ENCODE measurements at regions not wholly inside any gene's neighbourhood (a gene's known extent, or its start where the extent isn't known, plus 50 kb on each side); places are given as distances from the start of the nearest gene placed in this dataset.
"Not testable (repeated sequence)": the region's sequence is repeated elsewhere in the genome, so short reads cannot be mapped to it uniquely, and the experiment has no call there.

GRCh38 chrX:149420566-149420965, 84.5 kb downstream of the IDS start:
- H3K27me3 Mint-ChIP-seq; H3K4me1 Mint-ChIP-seq (ENCODE audit: low read depth in 2 of 2); DNase-seq; H3K36me3 Mint-ChIP-seq (ENCODE audit: insufficient read depth); H3K9me3 Mint-ChIP-seq; H3K4me3 Mint-ChIP-seq; H3K27ac Mint-ChIP-seq; ATAC-seq (replicated peaks): not testable (repeated sequence)

- Mint-ChIP-seq H3K4me1 (ENCODE audit: low read depth in 2 of 2) (no peaks in the 10 kb centered on the region), H3K9me3 (no peaks in the 10 kb centered on the region), H3K27me3 (peaks cover 0 to 5% of the 10 kb centered on the region in 2 donors), H3K27ac (no peak overlapping the region), H3K36me3 (ENCODE audit: insufficient read depth) (no peaks in the 10 kb centered on the region), H3K4me3 (no peak overlapping the region)
- ATAC-seq (replicated peaks) (no peak), DNase-seq (no peak)
Observed at GRCh38 chrX:149398027-149398426, 107.1 kb downstream of the IDS start.

GRCh38 chrX:149392921-149393320, 112.2 kb downstream of the IDS start:
- no peaks in the 10 kb centered on the region for H3K9me3 Mint-ChIP-seq
- no peaks in the 10 kb centered on the region for H3K36me3 Mint-ChIP-seq (ENCODE audit: insufficient read depth)
- no peaks in the 10 kb centered on the region for H3K27me3 Mint-ChIP-seq
- H3K4me3 Mint-ChIP-seq = no peak overlapping the region
- ATAC-seq (replicated peaks) = no peak
- DNase-seq = no peak
- H3K27ac Mint-ChIP-seq = no peak overlapping the region
- H3K4me1 Mint-ChIP-seq (ENCODE audit: low read depth in 2 of 2) = no peaks in the 10 kb centered on the region

- Mint-ChIP-seq H3K27ac (no peak overlapping the region), H3K27me3 (no peaks in the 10 kb centered on the region), H3K4me3 (no peak overlapping the region), H3K4me1 (ENCODE audit: low read depth in 2 of 2) (no peaks in the 10 kb centered on the region), H3K36me3 (ENCODE audit: insufficient read depth) (no peaks in the 10 kb centered on the region), H3K9me3 (no peaks in the 10 kb centered on the region)
- ATAC-seq (replicated peaks) (no peak), DNase-seq (no peak)
Observed at GRCh38 chrX:149383852-149384251, 121.3 kb downstream of the IDS start.

- no peaks in the 10 kb centered on the region for H3K9me3 Mint-ChIP-seq
Observed at GRCh38 chrX:149374751-149375150, 130.4 kb downstream of the IDS start.

GRCh38 chrX:149372866-149373265, 132.2 kb downstream of the IDS start:
- ATAC-seq (replicated peaks) (no peak), DNase-seq (no peak)
- Mint-ChIP-seq H3K4me3 (no peak overlapping the region), H3K27me3 (peaks cover 3 to 9% of the 10 kb centered on the region in 2 donors), H3K36me3 (ENCODE audit: insufficient read depth) (peaks cover 3% of the 10 kb centered on the region), H3K4me1 (ENCODE audit: low read depth in 2 of 2) (no peaks in the 10 kb centered on the region), H3K9me3 (no peaks in the 10 kb centered on the region), H3K27ac (no peak overlapping the region)

More at GRCh38 chrX:149374751-149375150, 130.4 kb downstream of the IDS start:
- no peak for ATAC-seq (replicated peaks)
- Mint-ChIP-seq H3K27ac (no peak overlapping the region), H3K27me3 (peaks cover 8 to 9% of the 10 kb centered on the region in 2 donors), H3K36me3 (ENCODE audit: insufficient read depth) (peaks cover 3% of the 10 kb centered on the region), H3K4me1 (ENCODE audit: low read depth in 2 of 2) (no peaks in the 10 kb centered on the region), H3K4me3 (no peak overlapping the region)
- DNase-seq = no peak

- no peaks in the 10 kb centered on the region for H3K9me3 Mint-ChIP-seq
- H3K27me3 Mint-ChIP-seq = peaks cover 0 to 9% of the 10 kb centered on the region in 2 donors
- no peak overlapping the region for H3K27ac Mint-ChIP-seq
- ATAC-seq (replicated peaks) = no peak
- no peak overlapping the region for H3K4me3 Mint-ChIP-seq
- no peak for DNase-seq
- no peaks in the 10 kb centered on the region for H3K4me1 Mint-ChIP-seq (ENCODE audit: low read depth in 2 of 2)
- peaks cover 3% of the 10 kb centered on the region for H3K36me3 Mint-ChIP-seq (ENCODE audit: insufficient read depth)
Observed at GRCh38 chrX:149371986-149372385, 133.1 kb downstream of the IDS start.

- H3K36me3 Mint-ChIP-seq (ENCODE audit: insufficient read depth) = no peaks in the 10 kb centered on the region
- no peaks in the 10 kb centered on the region for H3K9me3 Mint-ChIP-seq
- no peak overlapping the region for H3K27ac Mint-ChIP-seq
- H3K4me1 Mint-ChIP-seq (ENCODE audit: low read depth in 2 of 2) = no peaks in the 10 kb centered on the region
- DNase-seq (no peak), ATAC-seq (replicated peaks) (no peak)
- no peak overlapping the region for H3K4me3 Mint-ChIP-seq
- H3K27me3 Mint-ChIP-seq = peaks cover 0 to 9% of the 10 kb centered on the region in 2 donors
Observed at GRCh38 chrX:149370097-149370496, 135.0 kb downstream of the IDS start.

GRCh38 chrX:149365552-149365951, 139.6 kb downstream of the IDS start:
- Mint-ChIP-seq H3K4me1 (ENCODE audit: low read depth in 2 of 2) (no peaks in the 10 kb centered on the region), H3K9me3 (peaks cover 0 to 6% of the 10 kb centered on the region in 2 donors)

GRCh38 chrX:149365061-149365460, 140.0 kb downstream of the IDS start:
- H3K4me1 Mint-ChIP-seq (ENCODE audit: low read depth in 2 of 2) = no peaks in the 10 kb centered on the region
- no peak for ATAC-seq (replicated peaks)

More at GRCh38 chrX:149365552-149365951, 139.6 kb downstream of the IDS start:
- no peak for ATAC-seq (replicated peaks)
- H3K36me3 Mint-ChIP-seq (ENCODE audit: insufficient read depth) = no peaks in the 10 kb centered on the region
- H3K4me3 Mint-ChIP-seq = no peak overlapping the region
- H3K27me3 Mint-ChIP-seq = no peaks in the 10 kb centered on the region
- no peak for DNase-seq
- H3K27ac Mint-ChIP-seq = no peak overlapping the region

GRCh38 chrX:149363965-149364364, 141.1 kb downstream of the IDS start:
- Mint-ChIP-seq H3K36me3 (ENCODE audit: insufficient read depth) (no peaks in the 10 kb centered on the region), H3K4me3 (no peak overlapping the region), H3K4me1 (ENCODE audit: low read depth in 2 of 2) (no peaks in the 10 kb centered on the region), H3K9me3 (peaks cover 0 to 6% of the 10 kb centered on the region in 2 donors), H3K27me3 (no peaks in the 10 kb centered on the region), H3K27ac (no peak overlapping the region)
- DNase-seq (no peak), ATAC-seq (replicated peaks) (no peak)

More at GRCh38 chrX:149365061-149365460, 140.0 kb downstream of the IDS start:
- no peak overlapping the region for H3K27ac Mint-ChIP-seq
- H3K36me3 Mint-ChIP-seq (ENCODE audit: insufficient read depth) = no peaks in the 10 kb centered on the region
- no peak for DNase-seq
- peaks cover 0 to 6% of the 10 kb centered on the region in 2 donors for H3K9me3 Mint-ChIP-seq
- H3K27me3 Mint-ChIP-seq = no peaks in the 10 kb centered on the region
- no peak overlapping the region for H3K4me3 Mint-ChIP-seq

- DNase-seq (no peak), ATAC-seq (replicated peaks) (no peak)
- Mint-ChIP-seq H3K9me3 (no peaks in the 10 kb centered on the region), H3K27me3 (peaks cover 0 to 9% of the 10 kb centered on the region in 2 donors), H3K27ac (no peak overlapping the region), H3K36me3 (ENCODE audit: insufficient read depth) (no peaks in the 10 kb centered on the region), H3K4me3 (no peak overlapping the region), H3K4me1 (ENCODE audit: low read depth in 2 of 2) (no peaks in the 10 kb centered on the region)
Observed at GRCh38 chrX:149346306-149346705, 158.8 kb downstream of the IDS start.

- Mint-ChIP-seq H3K36me3 (ENCODE audit: insufficient read depth) (no peaks in the 10 kb centered on the region), H3K9me3 (no peaks in the 10 kb centered on the region), H3K27me3 (peaks cover 6 to 11% of the 10 kb centered on the region in 2 donors), H3K4me1 (ENCODE audit: low read depth in 2 of 2) (no peaks in the 10 kb centered on the region), H3K27ac (no peak overlapping the region), H3K4me3 (no peak overlapping the region)
- DNase-seq (no peak), ATAC-seq (replicated peaks) (no peak)
Observed at GRCh38 chrX:149322316-149322715, 182.8 kb downstream of the IDS start.

- no peak for DNase-seq
Observed at GRCh38 chrX:149313871-149314371, 191.2 kb downstream of the IDS start.

GRCh38 chrX:149312988-149313387, 192.1 kb downstream of the IDS start:
- no peaks in the 10 kb centered on the region for H3K9me3 Mint-ChIP-seq
- H3K36me3 Mint-ChIP-seq (ENCODE audit: insufficient read depth) = peaks cover 3% of the 10 kb centered on the region
- no peak for ATAC-seq (replicated peaks)

More at GRCh38 chrX:149313871-149314371, 191.2 kb downstream of the IDS start:
- no peaks in the 10 kb centered on the region for H3K4me1 Mint-ChIP-seq (ENCODE audit: low read depth in 2 of 2)
- H3K9me3 Mint-ChIP-seq = no peaks in the 10 kb centered on the region
- H3K36me3 Mint-ChIP-seq (ENCODE audit: insufficient read depth) = peaks cover 3% of the 10 kb centered on the region
- ATAC-seq (replicated peaks) = no peak
- no peak overlapping the region for H3K4me3 Mint-ChIP-seq
- peaks cover 3 to 19% of the 10 kb centered on the region in 2 donors for H3K27me3 Mint-ChIP-seq
- H3K27ac Mint-ChIP-seq = no peak overlapping the region

More at GRCh38 chrX:149312988-149313387, 192.1 kb downstream of the IDS start:
- H3K27ac Mint-ChIP-seq = no peak overlapping the region
- H3K4me3 Mint-ChIP-seq = no peak overlapping the region
- H3K27me3 Mint-ChIP-seq = peaks cover 0 to 19% of the 10 kb centered on the region in 2 donors
- no peak for DNase-seq
- no peaks in the 10 kb centered on the region for H3K4me1 Mint-ChIP-seq (ENCODE audit: low read depth in 2 of 2)

Data from effector memory CD8-positive, alpha-beta T cell (primary cell).